Thoracic aorta (tissue), 2 donors: ENCODE measurements at regions not wholly inside any gene's neighbourhood (a gene's known extent, or its start where the extent isn't known, plus 50 kb on each side); places are given as distances from the start of the nearest gene placed in this dataset.
A peak's percentile ranks its signal among the peaks of the same experiment; 100 is the strongest.

Experiments
- ATAC-seq: fragments of 150-250 bp; one replicate; pipeline ENCODE4 v1.8.0; 2017; ENCODE audit warnings: low read depth; ENCODE audit not compliant: insufficient number of reproducible peaks, low FRiP score
- DNase-seq: peaks from one replicate; pipeline ENCODE4 v3.0.0-alpha.2; 2020; ENCODE audit warnings: low spot score
- H3K27ac ChIP-seq, 2 donors: fragments of 200-600 bp; sonication (generic); 1 replicate in 1 of 2; 2 replicates in 1 of 2; pipeline ENCODE4 v1.5.1; 2016; ENCODE audit warnings: mild to moderate bottlenecking in 2 of 2, moderate library complexity in 2 of 2
- H3K27me3 ChIP-seq: fragments of 200-600 bp; sonication (generic); replicated peaks from 2 replicates; pipeline ENCODE4 v1.6.0; 2016; ENCODE audit warnings: mild to moderate bottlenecking; ENCODE audit not compliant: insufficient read depth
- H3K36me3 ChIP-seq: fragments of 200-600 bp; sonication (generic); one replicate; pipeline ENCODE4 v1.5.1; 2016
- H3K4me1 ChIP-seq, 2 donors: fragments of 200-600 bp; sonication (generic); 1 replicate in 1 of 2; 2 replicates in 1 of 2; pipeline versions ENCODE4 v1.5.1 to v1.6.0; 2016; ENCODE audit warnings: low read depth in 2 of 2, mild to moderate bottlenecking in 1 of 2; ENCODE audit not compliant: control insufficient read depth in 1 of 2
- H3K4me3 ChIP-seq: fragments of 200-600 bp; sonication (generic); 2 replicates; pipeline ENCODE4 v1.5.1; 2016; ENCODE audit warnings: mild to moderate bottlenecking
- H3K9me3 ChIP-seq: fragments of 200-600 bp; sonication (generic); 2 replicates; pipeline ENCODE4 v1.5.1; 2016
- TF ChIP-seq, protein P1 (sequence below): fragments of 200-600 bp; sonication (generic); IDR thresholded peaks from one replicate; pipeline ENCODE4 v1.5.1; 2019; ENCODE audit warnings: antibody characterized with exemption

DNA sequence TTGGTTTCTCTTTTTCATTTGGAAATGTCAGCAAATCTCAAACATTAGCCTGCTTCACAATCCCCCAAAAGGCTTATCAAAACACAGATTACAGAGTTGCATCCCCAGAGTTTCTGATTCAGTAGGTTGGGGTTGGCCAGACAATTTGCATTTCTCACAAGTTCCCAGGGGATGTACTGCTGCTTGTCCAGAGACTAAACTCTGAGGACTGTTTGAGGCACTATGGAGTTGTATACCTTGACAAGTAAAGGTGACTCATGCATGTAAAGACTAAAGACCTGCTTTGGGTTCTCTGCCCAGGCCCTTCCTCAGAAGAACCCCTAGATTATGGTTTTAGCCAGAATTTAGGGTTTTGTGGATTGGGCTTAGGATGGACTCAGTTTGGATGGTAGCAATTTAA, 151.1 kb upstream of the ARHGEF26 start:
- Histone ChIP-seq H3K9me3 (no peaks in the 10 kb centered on the region), H3K27me3 (no peaks in the 10 kb centered on the region), H3K36me3 (no peaks in the 10 kb centered on the region), H3K27ac (no peak overlapping the region), H3K4me1 (peaks cover 0 to 22% of the 10 kb centered on the region in 2 donors), H3K4me3 (no peak overlapping the region)
- TF ChIP-seq, protein P1, sequence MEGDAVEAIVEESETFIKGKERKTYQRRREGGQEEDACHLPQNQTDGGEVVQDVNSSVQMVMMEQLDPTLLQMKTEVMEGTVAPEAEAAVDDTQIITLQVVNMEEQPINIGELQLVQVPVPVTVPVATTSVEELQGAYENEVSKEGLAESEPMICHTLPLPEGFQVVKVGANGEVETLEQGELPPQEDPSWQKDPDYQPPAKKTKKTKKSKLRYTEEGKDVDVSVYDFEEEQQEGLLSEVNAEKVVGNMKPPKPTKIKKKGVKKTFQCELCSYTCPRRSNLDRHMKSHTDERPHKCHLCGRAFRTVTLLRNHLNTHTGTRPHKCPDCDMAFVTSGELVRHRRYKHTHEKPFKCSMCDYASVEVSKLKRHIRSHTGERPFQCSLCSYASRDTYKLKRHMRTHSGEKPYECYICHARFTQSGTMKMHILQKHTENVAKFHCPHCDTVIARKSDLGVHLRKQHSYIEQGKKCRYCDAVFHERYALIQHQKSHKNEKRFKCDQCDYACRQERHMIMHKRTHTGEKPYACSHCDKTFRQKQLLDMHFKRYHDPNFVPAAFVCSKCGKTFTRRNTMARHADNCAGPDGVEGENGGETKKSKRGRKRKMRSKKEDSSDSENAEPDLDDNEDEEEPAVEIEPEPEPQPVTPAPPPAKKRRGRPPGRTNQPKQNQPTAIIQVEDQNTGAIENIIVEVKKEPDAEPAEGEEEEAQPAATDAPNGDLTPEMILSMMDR, result no peak
- DNase-seq, result no peak
- no peak for ATAC-seq

DNA sequence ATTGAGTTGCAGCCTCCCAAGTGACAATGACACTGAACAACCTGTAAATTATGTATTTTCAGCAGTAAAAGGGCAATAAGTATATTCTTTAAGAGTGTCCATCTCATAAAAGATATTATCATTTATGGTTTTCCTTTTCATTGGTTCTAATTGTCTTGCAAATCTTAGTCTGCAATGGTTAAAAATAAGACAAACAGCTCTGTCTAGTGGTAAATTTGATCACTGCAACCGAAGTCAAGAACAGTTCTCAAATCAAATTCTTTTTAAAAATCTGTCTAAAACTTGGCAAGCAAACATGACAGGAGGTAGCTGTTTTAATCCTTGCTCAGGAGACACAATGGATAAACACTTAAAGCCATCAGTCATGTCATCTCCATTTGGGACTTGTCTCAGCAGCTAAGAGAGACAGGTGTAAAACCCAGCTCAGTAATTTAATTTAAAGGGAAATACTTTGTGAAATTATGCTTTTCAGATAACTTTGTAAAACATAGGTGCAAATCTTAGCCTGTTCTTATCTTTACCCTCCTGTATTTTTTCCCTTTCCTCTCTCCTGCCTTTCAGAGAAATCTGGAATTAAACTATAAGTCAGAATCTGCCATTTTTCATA, 150.3 kb upstream of the ARHGEF26 start:
- Histone ChIP-seq H3K27me3 (no peaks in the 10 kb centered on the region), H3K4me1 (peaks cover 0 to 22% of the 10 kb centered on the region in 2 donors), H3K36me3 (no peaks in the 10 kb centered on the region), H3K4me3 (no peak overlapping the region), H3K9me3 (no peaks in the 10 kb centered on the region), H3K27ac (no peak overlapping the region)
- TF ChIP-seq, protein P1, result peak; percentile 27
- no peak for DNase-seq
- no peak for ATAC-seq

DNA sequence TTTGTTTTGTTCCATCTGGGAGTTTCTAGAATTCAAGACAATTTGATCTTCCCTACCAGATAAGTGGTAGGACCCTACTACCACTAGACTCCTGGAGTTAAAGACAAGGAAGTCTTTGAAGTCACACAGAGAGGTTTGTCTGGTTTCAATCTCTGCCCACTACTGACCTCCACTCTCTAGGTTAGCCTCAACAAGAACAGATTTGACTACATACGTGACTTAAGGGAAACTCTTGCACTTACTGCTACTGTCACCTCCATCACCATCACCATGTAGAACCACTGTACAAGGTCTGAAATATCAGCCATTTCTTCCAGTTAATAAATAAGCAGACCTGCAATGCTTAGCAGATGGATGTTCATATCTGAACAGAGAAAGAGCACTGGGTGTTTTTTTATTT, 148.3 kb upstream of the ARHGEF26 start:
- Histone ChIP-seq H3K4me3 (no peak overlapping the region), H3K27ac (no peak overlapping the region), H3K4me1 (peaks cover 0 to 33% of the 10 kb centered on the region in 2 donors), H3K36me3 (no peaks in the 10 kb centered on the region), H3K9me3 (no peaks in the 10 kb centered on the region), H3K27me3 (no peaks in the 10 kb centered on the region)
- no peak for ATAC-seq
- TF ChIP-seq, protein P1, result no peak
- no peak for DNase-seq

DNA sequence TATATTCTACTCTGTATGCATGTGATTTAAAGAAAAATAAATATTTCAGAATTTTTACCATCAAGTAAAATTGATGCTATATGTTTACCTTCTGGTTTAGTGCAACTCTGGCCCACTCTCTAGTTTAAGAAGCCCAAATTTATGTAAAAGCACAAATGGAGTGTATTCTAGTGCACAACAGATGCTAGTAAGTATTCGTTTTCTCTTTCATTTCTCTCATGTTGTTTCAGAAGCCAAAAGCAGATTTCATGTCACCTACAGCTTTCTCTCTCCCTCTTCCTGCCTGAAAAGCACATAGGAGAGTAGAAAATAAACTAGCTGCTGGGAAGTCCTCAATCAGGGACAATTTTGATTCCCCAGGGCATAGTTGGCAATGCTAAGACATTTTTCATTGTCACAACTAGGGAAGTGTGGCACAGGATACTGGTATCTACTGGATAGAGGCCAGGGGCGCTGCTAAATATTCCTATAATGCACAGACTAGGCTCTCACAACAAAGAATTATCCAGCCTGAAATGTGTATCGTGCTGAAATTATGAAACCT, 147.4 kb upstream of the ARHGEF26 start:
- H3K4me1 ChIP-seq, result peaks cover 0 to 41% of the 10 kb centered on the region in 2 donors
- no peaks in the 10 kb centered on the region for H3K9me3 ChIP-seq
- H3K27ac ChIP-seq, result peak overlapping the region in 1 of 2 donors; percentile 3
- H3K27me3 ChIP-seq, result no peaks in the 10 kb centered on the region
- ATAC-seq (no peak), DNase-seq (no peak)
- no peaks in the 10 kb centered on the region for H3K36me3 ChIP-seq
- TF ChIP-seq, protein P1, result no peak
- no peak overlapping the region for H3K4me3 ChIP-seq

DNA sequence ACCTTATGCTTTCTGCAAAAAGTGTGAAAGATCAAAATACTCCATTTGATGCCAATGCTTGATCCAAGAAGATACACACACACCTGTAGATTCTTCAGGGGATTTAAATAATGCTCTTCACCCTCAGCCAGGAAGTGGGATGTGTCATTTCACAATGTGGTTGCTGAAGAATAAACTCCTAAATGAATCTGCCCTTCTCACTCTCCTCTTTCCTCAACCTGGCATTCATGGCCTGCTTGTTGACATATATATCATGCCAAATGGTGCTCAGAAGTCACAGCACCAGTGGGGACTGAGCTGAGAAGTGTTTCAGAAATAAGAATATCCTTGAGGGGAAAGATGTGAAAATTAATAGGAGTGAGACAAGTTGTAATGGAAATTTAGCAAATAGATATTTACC, 146.6 kb upstream of the ARHGEF26 start:
- Histone ChIP-seq H3K4me1 (peaks cover 0 to 43% of the 10 kb centered on the region in 2 donors), H3K27me3 (no peaks in the 10 kb centered on the region), H3K9me3 (no peaks in the 10 kb centered on the region), H3K27ac (no peak overlapping the region), H3K4me3 (no peak overlapping the region), H3K36me3 (no peaks in the 10 kb centered on the region)
- no peak for DNase-seq
- ATAC-seq, result no peak
- TF ChIP-seq, protein P1, result no peak
